Right atrium auricular region (tissue), 2 donors: ENCODE measurements at regions not wholly inside any gene's neighbourhood (a gene's known extent, or its start where the extent isn't known, plus 50 kb on each side); places are given as distances from the start of the nearest gene placed in this dataset.

Source experiments
- DNase-seq: peaks from one replicate; pipeline ENCODE4 v3.0.0-alpha.2; 2019; ENCODE audit warnings: low spot score
- H3K27ac ChIP-seq, 2 donors: fragments of 200-600 bp; sonication (generic); 1 replicate in 1 of 2; 2 replicates in 1 of 2; pipeline ENCODE4 v1.5.1; 2016 to 2019
- H3K27me3 ChIP-seq, 2 donors: fragments of 200-600 bp; sonication (generic); one replicate each; pipeline versions ENCODE4 v1.5.1 to v1.6.0; 2017 to 2019
- H3K36me3 ChIP-seq: fragments of 200-600 bp; sonication (generic); one replicate; pipeline ENCODE4 v1.5.1; 2016
- H3K4me1 ChIP-seq, 2 donors: fragments of 200-600 bp; sonication (generic); one replicate each; pipeline versions ENCODE4 v1.5.1 to v1.6.0; 2017 to 2019
- H3K4me3 ChIP-seq, 2 donors: fragments of 200-600 bp; sonication (generic); 1 replicate in 1 of 2; 2 replicates in 1 of 2; pipeline ENCODE4 v1.5.1; 2017 to 2019; ENCODE audit warnings: mild to moderate bottlenecking in 1 of 2, moderate library complexity in 1 of 2
- H3K9me3 ChIP-seq, 2 donors: fragments of 200-600 bp; sonication (generic); one replicate each; pipeline ENCODE4 v1.5.1; 2019
- CTCF ChIP-seq, 2 donors: fragments of 200-600 bp; sonication (generic); IDR thresholded peaks; one replicate each; pipeline ENCODE4 v1.5.1; 2019; ENCODE audit warnings: antibody characterized with exemption in 2 of 2

- no peak for TF ChIP-seq CTCF (IDR thresholded peaks at IDR 0.05)
- Histone ChIP-seq H3K27me3 (no peaks in the 10 kb centered on the region), H3K4me1 (no peaks in the 10 kb centered on the region), H3K9me3 (no peaks in the 10 kb centered on the region), H3K4me3 (no peak overlapping the region), H3K27ac (no peak overlapping the region), H3K36me3 (no peaks in the 10 kb centered on the region)
- DNase-seq = no peak
Measured at GRCh38 chr13:47159853-47160550, 263.1 kb upstream of the HTR2A start.

- DNase-seq = no peak
- no peak for TF ChIP-seq CTCF (IDR thresholded peaks at IDR 0.05)
- no peaks in the 10 kb centered on the region for H3K4me1 ChIP-seq
Measured at GRCh38 chr13:47158593-47158992, 261.7 kb upstream of the HTR2A start.

GRCh38 chr13:47148543-47148942 is 251.7 kb upstream of the HTR2A start:
- no peak for DNase-seq

More at GRCh38 chr13:47158593-47158992, 261.7 kb upstream of the HTR2A start:
- no peak overlapping the region for H3K4me3 ChIP-seq
- H3K27ac ChIP-seq = no peak overlapping the region
- no peaks in the 10 kb centered on the region for H3K36me3 ChIP-seq
- no peaks in the 10 kb centered on the region for H3K9me3 ChIP-seq
- H3K27me3 ChIP-seq = no peaks in the 10 kb centered on the region

GRCh38 chr13:47147812-47148119 is 250.9 kb upstream of the HTR2A start:
- TF ChIP-seq CTCF (IDR thresholded peaks at IDR 0.05) = no peak
- no peak for DNase-seq
- Histone ChIP-seq H3K27ac (no peak overlapping the region), H3K27me3 (no peaks in the 10 kb centered on the region), H3K4me1 (no peaks in the 10 kb centered on the region), H3K9me3 (no peaks in the 10 kb centered on the region), H3K4me3 (no peak overlapping the region), H3K36me3 (no peaks in the 10 kb centered on the region)

More at GRCh38 chr13:47148543-47148942, 251.7 kb upstream of the HTR2A start:
- Histone ChIP-seq H3K9me3 (no peaks in the 10 kb centered on the region), H3K27ac (no peak overlapping the region), H3K4me1 (no peaks in the 10 kb centered on the region), H3K27me3 (no peaks in the 10 kb centered on the region), H3K36me3 (no peaks in the 10 kb centered on the region), H3K4me3 (no peak overlapping the region)
- no peak for TF ChIP-seq CTCF (IDR thresholded peaks at IDR 0.05)

GRCh38 chr13:47146991-47147811 is 250.3 kb upstream of the HTR2A start:
- Histone ChIP-seq H3K4me3 (no peak overlapping the region), H3K4me1 (no peaks in the 10 kb centered on the region), H3K36me3 (no peaks in the 10 kb centered on the region), H3K27me3 (no peaks in the 10 kb centered on the region), H3K9me3 (no peaks in the 10 kb centered on the region), H3K27ac (no peak overlapping the region)
- DNase-seq = no peak
- TF ChIP-seq CTCF (IDR thresholded peaks at IDR 0.05) = no peak
